Suprapubic skin (tissue), 3 donors: ENCODE measurements at regions not wholly inside any gene's neighbourhood (a gene's known extent, or its start where the extent isn't known, plus 50 kb on each side); places are given as distances from the start of the nearest gene placed in this dataset.

ENCODE experiments used
- CTCF ChIP-seq, 2 donors: fragments of 200-600 bp in 1 of 2; fragments of 450-650 bp in 1 of 2; sonication (generic) in 1 of 2; IDR thresholded peaks; one replicate each; pipeline ENCODE4 v1.5.1; 2016 to 2019; ENCODE audit warnings: antibody characterized with exemption in 2 of 2, mild to moderate bottlenecking in 1 of 2, moderate library complexity in 1 of 2
- POLR2A ChIP-seq, 2 donors: fragments of 450-650 bp; IDR thresholded peaks; one replicate each; pipeline ENCODE4 v1.6.1; 2017; ENCODE audit warnings: antibody characterized with exemption in 2 of 2, mild to moderate bottlenecking in 2 of 2, moderate library complexity in 2 of 2

DNA sequence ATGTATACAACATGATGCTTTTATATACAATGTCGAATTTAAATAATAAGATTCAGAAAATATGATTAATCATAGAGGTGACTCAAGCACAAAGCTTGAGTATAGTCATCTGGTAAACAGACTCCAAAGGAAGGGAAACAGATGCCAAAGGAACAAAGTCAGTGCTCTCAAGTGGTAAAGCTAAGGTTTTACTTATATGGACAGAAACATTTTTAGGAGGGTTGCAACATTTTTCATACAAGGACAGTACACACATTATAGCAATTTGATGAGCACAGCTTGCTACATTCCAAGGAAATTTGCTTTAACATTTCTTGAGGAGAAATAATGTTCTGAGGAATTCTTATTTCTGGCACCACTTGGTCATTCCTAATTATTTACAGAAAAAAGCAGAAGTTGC, 333.4 kb upstream of the AADAT start:
- no peak for TF ChIP-seq CTCF (IDR thresholded peaks at IDR 0.05)
- no peak for TF ChIP-seq POLR2A (IDR thresholded peaks at IDR 0.05)
